Ramos (cell line): ENCODE measurements at regions not wholly inside any gene's neighbourhood (a gene's known extent, or its start where the extent isn't known, plus 50 kb on each side); places are given as distances from the start of the nearest gene placed in this dataset.

Experiments used
- in situ Hi-C: fragments of 300-500 bp; cut with MboI; formaldehyde crosslinking; loops from one replicate; pipeline ENCODE4 v1.14.3; 2022; ENCODE audit warnings: low sequenced_read_pairs; ENCODE audit not compliant: unreplicated experiment

DNA sequence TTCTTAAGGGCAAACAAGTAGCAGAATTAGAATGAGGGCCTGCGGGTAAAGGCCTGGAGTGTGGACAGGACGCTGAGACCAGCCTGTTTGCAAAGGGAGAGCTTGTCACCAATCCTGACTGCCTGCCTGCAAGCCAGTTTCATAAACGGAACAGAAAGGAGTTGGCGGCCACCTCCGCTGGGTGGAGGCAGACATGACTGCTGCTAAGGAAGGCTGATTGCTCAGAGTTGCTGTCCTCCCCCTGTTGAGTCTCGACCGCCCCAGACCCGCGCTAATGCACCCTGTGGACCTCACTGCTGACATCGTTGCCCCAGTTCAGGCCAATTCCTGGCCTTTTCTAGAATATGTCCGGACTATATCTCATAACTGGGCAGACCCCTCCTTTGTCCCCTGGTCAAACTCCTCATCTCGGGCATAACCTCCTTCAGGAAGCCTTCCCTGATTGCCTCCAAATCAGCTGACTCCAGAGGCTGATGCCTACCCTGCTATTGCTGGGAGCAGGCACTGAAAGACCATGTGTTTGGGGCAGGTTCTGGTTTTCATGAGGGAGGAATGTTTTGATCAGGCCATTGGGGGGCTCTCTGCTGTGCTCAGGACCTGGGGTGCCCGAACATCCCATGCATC is 153.0 kb upstream of the CIBAR2 start:
- in situ Hi-C loops: no loop called here

DNA sequence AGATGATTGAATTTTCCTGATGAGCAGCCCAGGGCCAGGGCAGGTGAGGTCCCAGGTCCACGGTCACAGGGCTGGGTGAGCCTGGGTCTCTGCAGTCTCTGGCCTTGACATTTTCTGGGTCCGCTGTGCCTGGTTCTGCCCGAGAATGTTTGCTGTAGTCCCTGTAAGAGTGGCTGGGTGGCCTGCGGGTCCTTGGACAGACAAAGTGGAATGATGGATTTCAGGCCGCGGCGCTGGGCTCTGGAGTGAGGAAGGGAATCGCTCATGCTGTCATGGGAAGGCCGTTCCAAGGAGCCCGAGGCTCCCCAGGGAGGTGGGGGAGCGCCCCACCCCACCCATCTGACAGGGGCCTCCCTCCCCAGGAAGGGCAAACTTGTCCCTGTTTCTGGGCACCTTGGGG is 153.5 kb upstream of the CIBAR2 start:
- in situ Hi-C loops: no loop called here

DNA sequence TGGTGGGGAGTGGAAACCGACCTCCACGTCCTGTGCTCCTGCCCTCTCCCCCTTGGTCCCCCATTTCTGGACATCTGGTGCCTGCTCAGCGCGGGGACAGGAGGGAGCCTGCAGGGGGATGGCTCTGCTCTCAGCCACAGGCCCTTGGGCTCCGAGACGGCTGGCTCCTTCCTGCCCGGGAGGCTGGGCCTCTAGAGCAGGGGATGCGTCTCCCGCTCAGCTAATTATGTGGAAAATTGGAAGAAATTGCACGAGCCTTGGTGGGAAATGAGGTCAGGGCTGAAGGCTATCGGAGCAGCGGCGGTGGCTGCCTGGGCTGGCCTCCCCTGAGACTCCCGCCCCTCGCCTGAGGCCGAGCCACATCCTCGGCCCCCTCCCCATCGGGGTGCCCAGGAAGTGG is 154.6 kb upstream of the CIBAR2 start:
- in situ Hi-C loops: no loop called here

DNA sequence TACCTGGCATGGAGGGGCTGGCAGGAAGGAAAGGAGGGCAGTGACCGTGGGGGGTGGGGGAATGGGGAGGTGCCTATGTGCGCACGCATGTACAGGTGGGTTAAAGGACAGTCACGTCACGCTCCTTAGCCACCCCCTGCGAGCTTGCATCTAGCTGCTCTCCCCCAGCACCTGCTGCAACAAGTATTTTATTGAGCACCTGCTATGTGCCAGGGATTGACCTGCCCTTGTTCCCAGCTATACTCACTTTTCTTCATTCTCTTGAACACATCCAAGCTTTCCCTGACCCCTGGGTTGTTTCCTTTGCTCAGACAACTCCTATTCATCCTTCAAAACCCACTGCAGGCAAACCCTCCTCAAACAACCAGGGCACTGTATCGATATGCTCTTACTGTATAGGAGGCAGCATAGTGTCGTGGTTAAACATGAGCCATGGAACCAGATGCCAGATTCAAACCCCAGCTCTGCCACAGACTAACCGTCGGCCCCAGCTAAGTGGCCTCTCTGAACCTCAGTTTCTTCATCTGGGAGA is 155.2 kb upstream of the CIBAR2 start:
- in situ Hi-C loops: no loop called here

DNA sequence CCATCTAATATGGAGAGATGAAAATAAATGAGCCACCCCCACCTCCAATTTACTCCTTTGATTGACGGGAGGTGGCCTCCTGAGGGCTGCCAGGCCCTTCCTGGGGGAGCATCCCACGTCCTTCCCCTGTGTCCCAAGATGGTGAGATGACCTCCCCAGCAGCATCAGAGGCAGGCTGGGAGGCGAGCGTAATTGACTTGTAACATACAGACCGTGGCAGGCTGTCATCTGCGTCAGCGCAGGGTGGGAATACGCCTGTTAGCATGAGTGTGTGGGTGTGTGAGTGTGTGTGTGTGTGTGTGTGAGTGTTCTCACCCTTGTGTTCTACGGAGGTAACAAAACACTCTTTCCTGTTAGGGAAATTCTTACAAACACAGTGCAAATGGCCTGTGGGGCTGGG is 156.9 kb upstream of the CIBAR2 start:
- in situ Hi-C loops: no loop called here

DNA sequence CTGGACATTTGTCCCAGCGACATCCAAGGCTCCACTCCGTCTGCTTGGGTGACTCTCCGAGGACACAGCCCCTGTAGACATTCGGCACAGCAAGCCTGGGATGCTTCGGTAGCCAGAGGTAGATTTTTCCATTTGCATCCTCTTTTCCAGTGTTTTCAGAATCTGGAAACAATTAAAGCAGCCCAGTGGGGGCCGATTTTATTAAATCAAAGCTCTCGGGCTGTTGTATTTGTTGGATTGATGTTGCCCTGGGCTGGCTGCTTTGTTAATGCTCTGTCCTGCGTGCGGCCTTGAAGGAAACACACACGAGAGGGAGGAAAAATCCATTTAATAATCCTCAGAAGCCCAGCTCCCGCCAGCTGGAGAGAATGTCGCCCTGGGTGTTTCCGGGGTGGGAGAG is 158.1 kb upstream of the CIBAR2 start:
- in situ Hi-C loops: no loop called here

DNA sequence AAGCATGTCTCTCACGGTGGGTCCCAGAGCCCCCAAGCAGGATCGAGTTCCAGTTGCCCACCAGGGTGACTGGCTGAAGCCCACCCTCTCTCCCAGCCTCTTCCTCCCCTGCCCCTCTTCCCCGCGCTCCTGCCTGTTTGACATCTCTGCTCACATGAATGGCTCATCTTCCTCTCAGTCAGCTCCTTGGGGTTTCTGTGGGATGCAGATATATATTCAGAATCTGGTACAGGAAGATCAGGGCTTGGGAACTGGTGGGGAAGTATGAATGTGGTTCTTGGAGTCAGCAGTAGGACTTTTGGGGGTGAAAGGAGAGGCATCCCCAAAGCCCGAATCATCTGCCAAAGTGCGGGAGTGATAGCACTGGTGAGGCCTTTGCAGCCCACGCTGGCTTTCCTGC is 158.9 kb upstream of the CIBAR2 start:
- in situ Hi-C loops: no loop called here

DNA sequence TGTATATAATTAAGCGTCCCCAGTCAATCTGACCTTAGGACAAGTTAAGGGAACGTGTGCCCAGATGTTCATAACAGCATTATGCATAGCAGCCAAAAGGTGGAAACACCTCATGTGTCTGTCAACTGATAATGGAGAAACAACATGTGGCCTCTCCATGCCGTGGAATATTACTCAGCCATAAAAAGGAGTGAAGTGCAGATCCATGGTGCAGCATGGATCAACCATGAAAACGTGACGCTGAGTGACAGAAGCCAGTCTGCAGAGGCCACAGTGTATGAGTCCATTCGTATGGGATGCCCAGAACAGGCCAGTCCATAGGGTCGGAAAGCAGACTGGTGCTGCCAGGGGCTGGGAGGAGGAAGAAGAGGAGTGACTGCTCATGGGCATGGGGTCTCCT is 161.0 kb upstream of the CIBAR2 start:
- in situ Hi-C loops: no loop called here

DNA sequence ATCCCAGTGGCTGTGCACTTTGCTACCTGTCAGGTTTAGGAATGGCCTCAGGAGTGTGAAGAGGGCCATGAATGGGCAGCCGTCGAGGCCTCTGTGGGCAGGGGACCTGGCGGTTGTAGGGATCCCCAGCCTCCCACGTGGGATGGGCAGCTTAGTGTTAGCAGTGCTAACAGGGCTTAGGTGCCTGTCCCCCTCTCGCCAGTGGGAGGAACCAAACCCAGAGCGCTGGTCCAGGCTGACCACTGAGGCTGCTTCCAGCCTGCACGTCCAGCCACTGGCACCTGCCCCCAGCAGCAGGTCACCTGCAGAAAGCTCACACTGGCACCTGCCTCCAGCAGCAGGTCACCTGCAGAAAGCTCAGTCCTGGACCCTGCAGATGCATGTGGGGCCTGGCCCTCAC is 162.2 kb upstream of the CIBAR2 start:
- in situ Hi-C loops: no loop called here

DNA sequence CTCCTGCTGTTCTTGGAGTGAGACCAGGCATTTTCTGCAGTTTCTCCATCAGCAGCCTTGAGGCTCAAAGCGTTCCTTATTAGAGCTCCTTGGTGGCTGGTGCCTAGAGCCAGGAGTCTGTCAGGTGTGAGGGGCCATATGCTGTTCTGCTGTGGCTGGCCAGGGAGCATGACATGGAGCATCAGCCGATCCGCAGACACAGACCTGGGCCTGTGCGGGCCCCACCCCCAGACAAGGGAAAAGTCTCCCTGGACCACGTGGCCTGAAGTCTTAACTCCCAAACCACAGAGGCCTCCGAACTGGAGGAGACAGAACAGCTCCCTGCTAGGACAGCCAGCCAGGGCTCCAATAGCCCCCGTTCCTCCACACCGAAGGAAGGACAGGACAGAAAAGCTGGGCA is 162.7 kb upstream of the CIBAR2 start:
- in situ Hi-C loops: no loop called here

DNA sequence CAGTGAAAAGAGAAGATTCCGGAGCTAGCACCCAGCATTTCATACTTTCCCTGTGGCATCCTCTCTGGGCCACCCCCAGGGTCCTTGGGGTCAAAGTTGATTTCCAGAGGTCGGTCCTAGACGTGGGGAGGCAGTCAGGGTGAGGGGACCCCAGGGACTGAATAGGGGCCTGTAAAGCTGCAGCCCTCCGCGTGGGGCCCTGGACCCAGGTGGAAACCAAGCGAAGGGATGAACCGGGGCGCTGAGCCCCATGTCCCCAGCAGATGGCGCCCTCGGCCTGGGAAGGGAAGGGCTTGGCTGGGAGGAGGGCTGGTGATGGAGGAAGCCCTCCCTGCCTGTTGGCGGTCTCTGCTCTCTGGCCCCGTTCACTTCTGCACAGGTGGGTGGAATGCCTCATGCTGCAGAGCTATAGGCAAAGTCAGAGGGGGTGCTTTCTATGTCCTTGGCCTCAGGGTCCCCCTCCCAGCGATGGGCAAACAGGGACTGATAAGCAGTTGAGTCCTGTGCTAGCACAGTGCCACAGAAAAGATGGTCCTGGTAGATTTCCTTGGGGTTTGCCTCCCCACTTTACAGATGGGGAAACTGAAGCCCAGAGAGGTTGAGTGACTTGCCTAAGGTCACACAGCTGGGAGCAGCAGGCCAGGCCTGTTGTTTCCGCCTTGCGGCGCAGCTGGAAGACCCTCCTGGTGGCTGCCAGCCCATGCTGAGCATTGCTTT is 163.4 kb upstream of the CIBAR2 start:
- in situ Hi-C loops: no loop called here

DNA sequence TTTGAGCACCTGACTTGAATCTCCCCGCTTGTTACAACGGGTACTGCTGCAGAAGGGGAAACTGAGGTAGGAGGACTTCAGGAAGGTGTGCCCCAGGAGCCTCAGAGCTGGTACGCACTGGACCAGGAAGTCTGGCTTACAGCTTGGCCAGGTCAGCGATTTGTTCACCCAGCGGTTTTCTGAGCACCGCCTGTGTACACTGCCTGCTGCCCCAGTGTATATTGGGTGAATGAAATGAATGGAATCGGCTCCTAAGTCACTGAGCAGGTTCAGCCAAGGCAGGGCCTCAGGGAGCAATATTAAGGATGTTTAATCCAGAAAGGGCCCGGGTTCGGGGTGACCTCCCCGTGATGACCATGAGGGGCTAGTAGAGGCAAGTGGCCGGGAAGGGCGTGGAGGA is 164.0 kb upstream of the CIBAR2 start:
- in situ Hi-C loops: no loop called here

DNA sequence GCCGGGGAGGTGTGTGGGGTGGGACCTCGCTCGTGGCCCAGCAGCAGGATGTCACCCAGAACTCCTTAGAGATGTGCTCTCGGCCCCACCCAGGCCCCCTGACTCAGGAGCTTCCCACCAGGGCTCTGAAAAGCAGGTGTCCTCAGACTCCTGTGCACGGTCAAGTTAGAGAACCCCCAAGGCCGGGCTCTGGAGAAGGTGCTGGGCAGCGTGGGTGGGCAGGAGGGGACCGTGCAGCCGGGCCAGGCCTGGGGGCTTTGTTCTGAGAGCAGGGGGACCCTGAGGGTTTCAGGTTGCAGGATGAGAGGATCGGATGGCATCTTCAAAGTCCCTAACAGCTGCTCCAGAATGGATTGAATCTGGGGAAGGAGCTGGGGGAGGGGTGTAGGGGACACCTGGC is 164.4 kb upstream of the CIBAR2 start:
- in situ Hi-C loops: no loop called here

DNA sequence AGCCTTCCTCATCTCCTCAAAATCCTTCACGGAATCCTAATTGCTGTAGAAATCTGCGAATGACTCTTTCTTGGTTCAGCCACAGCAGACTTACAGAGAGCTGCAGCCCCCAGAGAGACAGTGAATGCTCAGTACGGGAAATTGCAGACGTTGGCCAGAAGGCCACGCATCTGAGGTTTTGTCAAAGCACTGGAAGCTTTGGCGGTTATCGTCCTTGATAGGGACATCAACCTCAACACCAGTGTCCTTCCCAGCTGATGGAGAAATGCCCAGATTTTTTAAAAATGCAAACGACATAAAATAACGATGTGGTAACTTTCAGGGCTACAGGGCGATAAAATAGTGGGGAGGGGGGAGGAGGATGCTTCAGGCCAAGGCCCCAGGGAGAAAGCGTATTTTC is 166.6 kb upstream of the CIBAR2 start:
- in situ Hi-C loops: no loop called here

DNA sequence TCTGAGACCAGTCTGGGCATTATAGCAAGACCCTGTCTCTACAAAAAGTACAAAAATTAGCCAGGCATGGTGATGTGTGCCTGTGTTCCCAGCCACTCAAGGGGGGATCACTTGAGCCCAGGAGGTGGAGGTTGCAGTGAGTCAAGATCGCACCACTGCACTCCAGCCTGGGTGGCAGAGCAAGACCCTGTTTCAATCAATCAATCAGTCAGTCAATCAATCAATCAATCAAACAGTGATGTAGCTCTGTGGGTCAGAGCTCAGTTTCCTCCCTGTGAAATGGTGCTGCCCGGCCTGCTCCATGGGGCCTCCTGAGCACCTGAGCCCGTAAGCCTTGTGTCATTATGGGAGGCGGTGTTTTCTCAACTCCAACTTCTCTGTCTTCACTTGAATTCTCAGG is 167.1 kb upstream of the CIBAR2 start:
- in situ Hi-C loops: no loop called here

DNA sequence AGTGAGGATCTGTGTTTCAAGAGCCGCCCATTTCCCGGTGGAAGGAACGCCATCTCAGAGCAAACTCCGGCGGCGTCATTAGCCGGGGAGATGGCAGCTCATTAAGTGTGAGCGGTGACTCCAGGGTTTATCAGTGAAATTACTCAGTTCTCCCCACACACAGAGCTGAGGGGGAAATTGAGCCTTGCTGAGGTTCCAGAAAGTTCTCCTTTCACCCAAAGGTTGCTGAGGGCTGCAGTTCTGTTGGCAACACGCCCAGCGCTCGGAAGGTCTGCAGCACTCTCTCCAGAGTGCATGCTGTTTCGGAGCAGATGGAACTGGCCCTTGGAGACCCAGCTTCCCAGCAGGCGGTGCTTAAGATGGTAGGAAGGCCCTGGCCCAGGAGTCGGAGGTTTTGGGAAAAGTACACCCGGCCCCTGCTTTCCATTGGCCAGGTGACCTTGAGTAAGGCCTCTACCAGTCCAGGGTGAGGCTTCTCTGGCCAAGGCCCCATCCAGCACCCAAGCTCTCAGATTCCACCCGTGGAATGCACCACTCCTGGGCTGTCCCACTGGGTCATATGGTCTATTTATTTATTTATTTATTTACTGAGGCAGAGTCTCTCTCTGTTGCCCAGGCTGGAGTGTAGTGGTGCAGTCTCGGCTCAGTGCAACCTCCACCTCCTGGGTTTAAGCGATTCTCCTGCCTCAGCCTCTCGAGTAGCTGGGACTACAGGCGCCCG is 167.7 kb upstream of the CIBAR2 start:
- in situ Hi-C loops: no loop called here

DNA sequence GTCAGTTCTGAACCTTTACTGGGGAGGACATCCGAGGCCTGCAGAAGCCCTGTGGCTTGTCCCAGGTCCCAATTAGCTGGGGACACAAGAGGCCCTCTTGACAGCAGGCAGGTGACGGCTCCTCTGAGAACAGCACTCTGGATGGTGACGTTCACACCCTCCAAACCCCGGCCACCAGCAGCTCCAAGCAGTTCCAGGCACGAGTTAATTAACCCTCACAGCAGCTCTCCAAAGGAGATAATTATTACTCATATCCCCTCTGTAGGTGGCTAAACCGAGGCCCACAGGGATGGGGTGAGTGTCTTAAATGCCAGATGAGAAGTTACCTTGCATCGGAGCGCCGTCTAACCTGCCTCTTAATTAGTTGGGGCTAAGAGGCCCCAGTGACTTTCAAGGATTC is 168.9 kb upstream of the CIBAR2 start:
- in situ Hi-C loops: no loop called here

DNA sequence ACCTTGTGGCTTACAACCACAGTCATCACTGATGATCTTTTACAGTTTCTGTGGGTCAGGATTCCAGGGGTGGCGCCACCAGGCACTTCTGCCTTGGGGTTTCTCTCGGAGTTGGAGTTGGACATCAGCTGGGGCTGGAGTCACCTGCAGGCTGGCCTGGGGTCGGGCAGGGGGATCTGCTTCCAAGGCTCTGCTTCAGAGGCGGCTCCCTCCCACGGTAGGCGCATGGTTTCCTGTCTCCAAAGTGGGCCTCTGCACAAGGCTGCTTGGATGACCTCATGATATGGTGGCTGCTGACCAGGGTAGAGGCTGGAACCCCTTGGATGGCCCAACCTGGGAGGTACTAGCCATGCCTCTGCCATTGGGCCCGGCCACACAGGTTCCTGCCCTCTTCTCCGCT is 170.6 kb upstream of the CIBAR2 start:
- in situ Hi-C loops: no loop called here

DNA sequence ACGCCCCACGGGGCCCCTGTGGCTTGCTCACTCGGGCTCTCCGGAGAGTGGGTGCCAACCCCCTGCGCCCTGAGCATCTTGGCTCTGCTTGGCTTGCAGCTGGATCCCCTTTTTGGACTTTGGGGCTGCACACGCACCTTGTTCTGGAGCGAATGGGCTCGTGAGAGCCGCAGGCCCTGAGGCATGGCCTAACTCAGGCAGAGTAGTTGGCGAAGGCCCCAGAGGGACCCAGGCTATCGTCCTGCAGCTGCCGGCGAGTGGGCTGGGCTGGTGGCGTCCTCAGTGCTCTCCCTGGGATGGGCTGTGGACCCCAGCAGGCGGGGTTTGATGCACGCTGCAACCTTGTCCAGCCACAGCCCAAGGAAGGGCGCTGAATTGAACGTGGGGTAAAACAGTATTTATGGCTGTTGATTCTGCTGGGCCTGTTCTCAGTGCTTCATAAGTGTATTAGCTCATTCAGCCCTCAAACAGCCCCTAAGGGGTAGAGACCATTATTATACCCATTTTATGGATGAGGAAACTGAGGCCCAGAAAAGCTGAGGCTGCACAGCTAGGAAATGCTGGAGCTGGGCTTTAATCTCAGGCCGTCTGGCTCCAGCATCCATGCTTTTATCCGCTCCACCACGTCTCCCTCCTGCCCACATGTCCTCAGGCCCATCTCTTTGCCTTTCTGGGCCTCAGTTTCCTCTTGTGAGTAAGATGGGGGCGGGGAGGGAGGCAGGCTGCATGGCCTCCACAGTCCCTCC is 171.2 kb upstream of the CIBAR2 start:
- in situ Hi-C loops: no loop called here

DNA sequence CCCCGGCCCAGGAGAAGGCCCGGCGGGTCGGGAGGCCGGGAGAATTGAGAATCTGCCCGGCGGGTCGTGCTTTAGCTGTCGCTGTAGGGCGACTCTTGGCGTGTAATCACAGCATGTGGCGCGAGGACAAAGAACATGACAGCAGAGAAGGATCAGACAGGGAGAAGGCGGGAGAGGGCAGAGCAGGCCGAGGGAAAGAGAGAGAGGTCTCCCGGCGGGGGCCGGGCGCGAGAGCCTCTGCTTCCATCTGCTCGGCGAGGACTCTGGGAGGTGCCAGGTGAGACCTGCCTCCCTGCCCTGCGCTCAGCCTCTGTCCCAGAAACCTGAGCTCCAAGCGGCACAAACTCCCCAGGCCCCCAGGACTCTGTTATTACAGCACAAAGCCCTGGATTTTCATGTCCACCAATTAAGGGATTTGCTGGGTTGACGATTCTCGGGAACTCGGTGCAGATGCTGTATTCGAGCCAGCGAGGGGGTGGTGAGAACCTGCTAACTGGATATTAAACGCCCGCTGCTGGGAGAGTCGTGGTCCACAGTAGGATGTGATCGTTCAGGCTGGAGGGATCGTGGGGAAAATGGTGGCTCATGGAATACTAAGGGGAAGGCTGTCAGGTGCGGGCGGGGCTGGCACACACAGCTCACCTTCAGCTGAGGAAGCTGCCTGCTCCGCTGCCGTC is 172.0 kb upstream of the CIBAR2 start:
- in situ Hi-C loops: no loop called here
